Left ventricle myocardium inferior (tissue), 1 donor: ENCODE measurements at regions not wholly inside any gene's neighbourhood (a gene's known extent, or its start where the extent isn't known, plus 50 kb on each side); places are given as distances from the start of the nearest gene placed in this dataset.

Experiments used
- DNase-seq: peaks from one replicate; pipeline ENCODE4 v3.0.0-alpha.2; 2020
- H3K27ac ChIP-seq: fragments of 200-600 bp; replicated peaks from 2 replicates; pipeline ENCODE4 v1.8.0; 2021
- H3K27me3 ChIP-seq: fragments of 200-600 bp; 2 replicates; pipeline ENCODE4 v1.8.0; 2021; ENCODE audit warnings: low read depth
- H3K36me3 ChIP-seq: fragments of 200-600 bp; 2 replicates; pipeline ENCODE4 v1.8.0; 2021
- H3K4me1 ChIP-seq: fragments of 200-600 bp; 2 replicates; pipeline ENCODE4 v1.8.0; 2021
- H3K4me3 ChIP-seq: fragments of 200-600 bp; 2 replicates; pipeline ENCODE4 v1.8.0; 2021; ENCODE audit warnings: mild to moderate bottlenecking, moderate library complexity
- H3K9me3 ChIP-seq: fragments of 200-600 bp; replicated peaks from 2 replicates; pipeline ENCODE4 v1.8.0; 2021
- intact Hi-C: fragments of 100-400 bp; cut with micrococcal nuclease; formaldehyde crosslinking; loops from one replicate; pipeline ENCODE4 v1.11.0; 2022
- TF ChIP-seq, protein P1 (sequence below): fragments of 200-600 bp; IDR thresholded peaks from 2 replicates; pipeline ENCODE4 v1.8.0; 2021; ENCODE audit warnings: antibody characterized with exemption, mild to moderate bottlenecking, borderline replicate concordance
- donor health status: DM: no; HTN: yes; CAD: no; lungs with severe emphysema.

DNA sequence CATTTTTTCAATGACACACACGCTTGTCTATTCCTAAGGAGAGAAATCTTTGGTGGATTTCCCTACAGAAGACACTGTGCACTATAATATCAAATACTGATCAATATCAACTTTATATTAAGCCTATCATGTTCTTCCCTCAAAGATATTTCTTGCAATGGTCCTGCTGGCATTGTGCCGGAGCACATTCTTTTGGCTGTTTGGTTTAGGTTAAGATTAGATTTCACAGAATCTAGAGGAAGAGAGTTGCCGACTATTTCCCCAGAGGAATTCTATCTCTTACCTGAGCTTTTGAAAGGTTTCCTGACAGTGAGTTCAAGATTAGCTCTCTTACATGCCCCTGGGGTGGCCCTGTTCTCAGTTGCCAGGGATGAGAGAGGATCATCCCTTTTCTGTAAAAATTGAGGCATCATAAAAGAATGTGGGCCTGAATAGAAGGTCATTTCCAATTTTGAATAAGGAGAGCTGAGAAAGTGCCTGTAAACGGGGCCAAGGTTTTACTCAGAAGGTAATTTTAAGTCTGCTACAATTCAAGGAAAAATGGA lies 180.6 kb upstream of the ARHGAP20 start:
- no peaks in the 10 kb centered on the region for H3K4me1 ChIP-seq
- no peak overlapping the region for H3K27ac ChIP-seq
- no peaks in the 10 kb centered on the region for H3K9me3 ChIP-seq
- peaks cover 12% of the 10 kb centered on the region for H3K27me3 ChIP-seq
- no peak for DNase-seq
- intact Hi-C loops = no loop called here
- no peak overlapping the region for H3K4me3 ChIP-seq
- TF ChIP-seq, protein P1, sequence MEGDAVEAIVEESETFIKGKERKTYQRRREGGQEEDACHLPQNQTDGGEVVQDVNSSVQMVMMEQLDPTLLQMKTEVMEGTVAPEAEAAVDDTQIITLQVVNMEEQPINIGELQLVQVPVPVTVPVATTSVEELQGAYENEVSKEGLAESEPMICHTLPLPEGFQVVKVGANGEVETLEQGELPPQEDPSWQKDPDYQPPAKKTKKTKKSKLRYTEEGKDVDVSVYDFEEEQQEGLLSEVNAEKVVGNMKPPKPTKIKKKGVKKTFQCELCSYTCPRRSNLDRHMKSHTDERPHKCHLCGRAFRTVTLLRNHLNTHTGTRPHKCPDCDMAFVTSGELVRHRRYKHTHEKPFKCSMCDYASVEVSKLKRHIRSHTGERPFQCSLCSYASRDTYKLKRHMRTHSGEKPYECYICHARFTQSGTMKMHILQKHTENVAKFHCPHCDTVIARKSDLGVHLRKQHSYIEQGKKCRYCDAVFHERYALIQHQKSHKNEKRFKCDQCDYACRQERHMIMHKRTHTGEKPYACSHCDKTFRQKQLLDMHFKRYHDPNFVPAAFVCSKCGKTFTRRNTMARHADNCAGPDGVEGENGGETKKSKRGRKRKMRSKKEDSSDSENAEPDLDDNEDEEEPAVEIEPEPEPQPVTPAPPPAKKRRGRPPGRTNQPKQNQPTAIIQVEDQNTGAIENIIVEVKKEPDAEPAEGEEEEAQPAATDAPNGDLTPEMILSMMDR = no peak
- no peaks in the 10 kb centered on the region for H3K36me3 ChIP-seq

DNA sequence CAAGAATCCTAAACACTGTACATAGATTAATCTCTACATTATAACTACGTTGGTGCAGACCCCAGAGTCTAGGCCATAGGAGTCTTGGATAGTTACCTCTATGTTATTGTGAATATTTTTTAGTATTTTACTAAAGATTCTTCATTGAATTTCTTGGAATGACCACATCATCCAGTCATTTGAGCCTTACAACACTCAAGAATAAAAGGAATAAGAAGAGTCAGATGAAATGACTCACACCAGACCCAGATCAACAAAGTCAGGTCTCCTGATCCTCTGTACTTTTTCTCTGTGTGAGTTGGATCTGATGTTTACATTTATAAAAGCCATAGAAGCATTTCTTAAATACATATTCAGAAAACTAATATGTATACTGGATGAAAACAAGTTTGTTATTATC lies 179.2 kb upstream of the ARHGAP20 start:
- H3K9me3 ChIP-seq = no peaks in the 10 kb centered on the region
- DNase-seq = no peak
- intact Hi-C loops = no loop called here
- H3K4me1 ChIP-seq = no peaks in the 10 kb centered on the region
- H3K27ac ChIP-seq = no peak overlapping the region
- H3K36me3 ChIP-seq = no peaks in the 10 kb centered on the region
- peaks cover 12% of the 10 kb centered on the region for H3K27me3 ChIP-seq
- no peak overlapping the region for H3K4me3 ChIP-seq
- TF ChIP-seq, protein P1 = no peak

DNA sequence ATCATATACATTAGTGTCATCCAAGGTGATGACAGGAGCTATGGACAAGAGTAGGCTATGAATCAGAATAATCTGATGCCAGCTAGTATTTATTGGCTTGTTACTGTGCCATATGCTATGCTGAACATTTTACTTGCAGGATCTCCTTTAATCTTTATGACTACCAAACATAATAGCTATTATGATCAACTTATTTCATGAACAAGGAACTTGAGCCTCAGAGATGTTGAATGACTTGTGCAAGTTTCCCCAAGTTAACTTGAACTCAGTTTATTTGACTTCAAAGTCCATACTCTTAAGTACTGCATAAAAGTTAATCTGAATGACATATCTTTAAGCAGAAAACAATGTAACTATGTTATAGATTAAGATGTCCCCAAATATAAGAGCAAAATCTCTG lies 178.8 kb upstream of the ARHGAP20 start:
- Histone ChIP-seq H3K4me1 (no peaks in the 10 kb centered on the region), H3K27ac (no peak overlapping the region), H3K27me3 (peaks cover 12% of the 10 kb centered on the region), H3K36me3 (no peaks in the 10 kb centered on the region), H3K9me3 (no peaks in the 10 kb centered on the region), H3K4me3 (no peak overlapping the region)
- intact Hi-C loops = no loop called here
- TF ChIP-seq, protein P1 = no peak
- DNase-seq = no peak

DNA sequence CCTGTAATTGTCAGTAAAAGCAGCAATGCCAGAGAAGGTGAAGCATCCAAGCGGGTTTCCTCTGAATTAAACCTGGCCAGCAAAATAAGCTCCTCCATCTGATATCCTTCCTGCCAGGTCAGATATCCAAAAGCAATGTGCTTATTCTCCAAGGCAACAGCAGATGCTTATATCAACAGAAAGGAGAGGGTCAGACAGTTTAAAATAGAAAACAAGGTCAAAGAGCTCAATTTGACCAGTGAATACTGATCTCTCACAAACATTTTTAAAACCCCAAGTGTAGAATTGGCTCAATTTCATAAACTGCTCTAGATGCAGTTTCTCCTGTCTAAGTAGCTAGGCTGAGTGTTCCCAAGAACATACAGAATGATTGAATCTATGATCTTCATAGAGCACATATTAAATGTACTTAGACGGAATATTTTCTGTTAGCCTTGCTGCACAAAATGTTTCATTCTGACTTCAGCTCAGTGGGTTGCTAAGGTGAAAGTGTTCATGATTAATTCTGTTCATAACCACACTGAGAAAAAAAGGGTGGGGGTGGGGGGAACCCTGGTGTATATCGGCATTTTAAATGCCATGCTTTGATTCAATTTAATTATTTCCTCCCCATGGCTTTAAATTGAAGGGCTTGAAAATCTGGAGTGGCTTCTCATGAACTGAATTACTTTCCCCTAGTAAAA lies 174.2 kb upstream of the ARHGAP20 start:
- TF ChIP-seq, protein P1 = no peak
- no peaks in the 10 kb centered on the region for H3K36me3 ChIP-seq
- intact Hi-C loops = no loop called here
- no peaks in the 10 kb centered on the region for H3K4me1 ChIP-seq
- no peak for DNase-seq
- no peak overlapping the region for H3K27ac ChIP-seq
- no peaks in the 10 kb centered on the region for H3K9me3 ChIP-seq
- H3K4me3 ChIP-seq = no peak overlapping the region
- H3K27me3 ChIP-seq = peaks cover 5% of the 10 kb centered on the region

DNA sequence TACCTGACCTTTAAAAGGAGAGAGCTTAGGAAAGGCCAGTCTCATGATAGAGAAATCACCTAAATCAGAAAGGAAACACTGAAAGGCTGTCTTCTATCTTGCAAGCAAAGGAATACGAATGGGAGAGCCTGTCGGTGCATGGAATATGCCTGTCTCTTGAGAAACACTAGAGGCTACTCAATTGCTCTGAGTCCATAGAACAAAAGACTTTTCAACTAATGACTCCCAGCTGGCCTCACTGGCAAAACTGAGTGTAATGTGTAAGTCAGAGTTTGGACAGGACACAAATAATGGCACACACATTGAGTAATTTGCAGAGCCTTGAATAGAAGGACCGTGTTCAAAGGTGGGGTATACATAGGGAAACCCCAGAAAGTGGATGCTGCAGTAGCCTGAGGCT lies 171.0 kb upstream of the ARHGAP20 start:
- DNase-seq = no peak
- intact Hi-C loops = no loop called here

More for the DNA sequence above, 171.0 kb upstream of the ARHGAP20 start:
- Histone ChIP-seq H3K9me3 (peaks cover 1% of the 10 kb centered on the region), H3K36me3 (no peaks in the 10 kb centered on the region), H3K27ac (no peak overlapping the region), H3K27me3 (peaks cover 5% of the 10 kb centered on the region), H3K4me1 (no peaks in the 10 kb centered on the region), H3K4me3 (no peak overlapping the region)
- TF ChIP-seq, protein P1 = no peak
